ENCODE measurements at regions not wholly inside any gene's neighbourhood (a gene's known extent, or its start where the extent isn't known, plus 50 kb on each side); places are given as distances from the start of the nearest gene placed in this dataset.

- TF ChIP-seq ZBTB33 (IDR thresholded peaks at IDR 0.05): no peak
Measured at GRCh38 chr5:124310453-124310852, 436.0 kb downstream of the ZNF608 start (continued).

DNA sequence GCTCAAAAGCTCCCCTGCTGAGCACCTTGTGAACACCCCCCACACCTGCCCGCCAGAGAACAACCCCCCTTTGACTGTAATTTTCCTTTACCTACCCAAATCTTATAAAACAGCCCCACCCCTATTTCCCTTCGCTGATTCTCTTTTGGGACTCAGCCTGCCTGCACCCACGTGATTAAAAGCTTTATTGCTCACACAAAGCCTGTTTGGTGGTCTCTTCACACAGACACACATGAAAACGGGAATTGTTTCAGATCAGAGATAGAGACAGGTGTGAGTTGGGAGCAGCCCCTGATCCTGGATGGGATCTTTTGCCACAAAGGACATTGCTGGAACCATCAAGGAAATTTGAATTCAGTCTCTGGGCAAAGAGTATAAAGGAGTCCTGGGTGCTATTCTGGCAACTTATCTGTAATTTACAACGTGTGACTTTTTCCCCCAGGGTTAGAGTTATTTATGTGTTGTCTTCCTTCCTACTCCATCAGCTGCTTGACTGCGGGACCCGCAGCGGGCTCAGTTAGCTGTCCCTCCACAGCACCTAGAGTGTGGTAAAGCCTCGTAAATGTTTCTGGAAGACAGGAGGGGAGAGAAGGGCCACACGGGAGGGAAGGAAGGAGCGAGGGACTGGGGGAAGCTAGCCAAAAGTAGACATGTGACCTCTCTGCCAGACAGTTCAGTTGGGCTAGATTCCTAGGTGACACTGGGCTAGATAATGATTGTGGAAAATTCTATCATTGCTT lies 437.0 kb downstream of the ZNF608 start:
- 49% methylated on average over 11 of the region's 11 CpGs for WGBS
- no peak for DNase-seq (ENCODE audit: low spot score)

GRCh38 chr5:124303366-124303765 lies 443.1 kb downstream of the ZNF608 start:
- Histone ChIP-seq H3K9me3 (ENCODE audit: control insufficient read depth in 4 of 4, low read length in 3 of 4) (no peaks in the 10 kb centered on the region), H3K27me3 (ENCODE audit: control insufficient read depth in 4 of 4, insufficient read depth in 4 of 4, low read length in 3 of 4) (no peaks in the 10 kb centered on the region), H3K4me1 (ENCODE audit: control insufficient read depth in 4 of 4, insufficient read depth in 4 of 4, low read length in 3 of 4) (no peaks in the 10 kb centered on the region), H3K4me3 (ENCODE audit: low read depth in 1 of 3, low read length in 3 of 3) (no peak overlapping the region), H3K9ac (ENCODE audit: low read depth in 1 of 2, low read length in 2 of 2) (no peak overlapping the region), H3K36me3 (ENCODE audit: control insufficient read depth in 4 of 4, insufficient read depth in 3 of 4, low read depth in 1 of 4, low read length in 3 of 4) (no peaks in the 10 kb centered on the region), H3K27ac (ENCODE audit: low read depth in 1 of 2, low read length in 2 of 2) (no peak overlapping the region)
- WGBS: 88% methylated on average over 1 of the region's 1 CpG
- DNase-seq (ENCODE audit: low spot score): no peak
- no peak for TF ChIP-seq RAD21 (IDR thresholded peaks at IDR 0.05)
- TF ChIP-seq RXRA (IDR thresholded peaks at IDR 0.05): no peak
- no peak for TF ChIP-seq JUND (IDR thresholded peaks at IDR 0.05)
- TF ChIP-seq, protein P1, sequence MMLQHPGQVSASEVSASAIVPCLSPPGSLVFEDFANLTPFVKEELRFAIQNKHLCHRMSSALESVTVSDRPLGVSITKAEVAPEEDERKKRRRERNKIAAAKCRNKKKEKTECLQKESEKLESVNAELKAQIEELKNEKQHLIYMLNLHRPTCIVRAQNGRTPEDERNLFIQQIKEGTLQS (IDR thresholded peaks at IDR 0.05): no peak
- TF ChIP-seq FOXA2 (IDR thresholded peaks at IDR 0.05): no peak
- TF ChIP-seq EGR1 (IDR thresholded peaks at IDR 0.05; ENCODE audit: low read depth in 2 of 2): no peak
- no peak for TF ChIP-seq YY1 (IDR thresholded peaks at IDR 0.05)
- no peak for TF ChIP-seq TAF1 (conservative IDR thresholded peaks at IDR 0.05)
- TF ChIP-seq SP1 (IDR thresholded peaks at IDR 0.05): no peak
- no peak for TF ChIP-seq ZBTB33 (IDR thresholded peaks at IDR 0.05)
- no peak for TF ChIP-seq GABPA (IDR thresholded peaks at IDR 0.05 in 1 of 2, conservative IDR thresholded peaks at IDR 0.05 in 1 of 2)
- no peak for TF ChIP-seq HNF4A (conservative IDR thresholded peaks at IDR 0.05)

More for the DNA sequence above, 437.0 kb downstream of the ZNF608 start:
- no peaks in the 10 kb centered on the region for H3K27me3 ChIP-seq (ENCODE audit: control insufficient read depth in 4 of 4, insufficient read depth in 4 of 4, low read length in 3 of 4)
- H3K4me3 ChIP-seq (ENCODE audit: low read depth in 1 of 3, low read length in 3 of 3): no peak overlapping the region
- no peaks in the 10 kb centered on the region for H3K9me3 ChIP-seq (ENCODE audit: control insufficient read depth in 4 of 4, low read length in 3 of 4)
- no peaks in the 10 kb centered on the region for H3K4me1 ChIP-seq (ENCODE audit: control insufficient read depth in 4 of 4, insufficient read depth in 4 of 4, low read length in 3 of 4)
- no peaks in the 10 kb centered on the region for H3K36me3 ChIP-seq (ENCODE audit: control insufficient read depth in 4 of 4, insufficient read depth in 3 of 4, low read depth in 1 of 4, low read length in 3 of 4)
- H3K9ac ChIP-seq (ENCODE audit: low read depth in 1 of 2, low read length in 2 of 2): no peak overlapping the region
- H3K27ac ChIP-seq (ENCODE audit: low read depth in 1 of 2, low read length in 2 of 2): no peak overlapping the region
- TF ChIP-seq, protein P1 (IDR thresholded peaks at IDR 0.05): no peak
- TF ChIP-seq, protein P2, sequence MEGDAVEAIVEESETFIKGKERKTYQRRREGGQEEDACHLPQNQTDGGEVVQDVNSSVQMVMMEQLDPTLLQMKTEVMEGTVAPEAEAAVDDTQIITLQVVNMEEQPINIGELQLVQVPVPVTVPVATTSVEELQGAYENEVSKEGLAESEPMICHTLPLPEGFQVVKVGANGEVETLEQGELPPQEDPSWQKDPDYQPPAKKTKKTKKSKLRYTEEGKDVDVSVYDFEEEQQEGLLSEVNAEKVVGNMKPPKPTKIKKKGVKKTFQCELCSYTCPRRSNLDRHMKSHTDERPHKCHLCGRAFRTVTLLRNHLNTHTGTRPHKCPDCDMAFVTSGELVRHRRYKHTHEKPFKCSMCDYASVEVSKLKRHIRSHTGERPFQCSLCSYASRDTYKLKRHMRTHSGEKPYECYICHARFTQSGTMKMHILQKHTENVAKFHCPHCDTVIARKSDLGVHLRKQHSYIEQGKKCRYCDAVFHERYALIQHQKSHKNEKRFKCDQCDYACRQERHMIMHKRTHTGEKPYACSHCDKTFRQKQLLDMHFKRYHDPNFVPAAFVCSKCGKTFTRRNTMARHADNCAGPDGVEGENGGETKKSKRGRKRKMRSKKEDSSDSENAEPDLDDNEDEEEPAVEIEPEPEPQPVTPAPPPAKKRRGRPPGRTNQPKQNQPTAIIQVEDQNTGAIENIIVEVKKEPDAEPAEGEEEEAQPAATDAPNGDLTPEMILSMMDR (IDR thresholded peaks at IDR 0.05; ENCODE audit: low read depth, low read length, missing input control): no peak
- TF ChIP-seq TAF1 (conservative IDR thresholded peaks at IDR 0.05) (no peak), JUND (IDR thresholded peaks at IDR 0.05) (no peak), SP1 (IDR thresholded peaks at IDR 0.05) (no peak), NR2F2 (IDR thresholded peaks at IDR 0.05) (no peak), YY1 (IDR thresholded peaks at IDR 0.05) (no peak), GABPA (IDR thresholded peaks at IDR 0.05 in 1 of 2, conservative IDR thresholded peaks at IDR 0.05 in 1 of 2) (no peak), ZBTB33 (IDR thresholded peaks at IDR 0.05) (no peak), RXRA (IDR thresholded peaks at IDR 0.05) (no peak), HNF4A (conservative IDR thresholded peaks at IDR 0.05) (no peak), HNF4G (IDR thresholded peaks at IDR 0.05) (no peak), EGR1 (IDR thresholded peaks at IDR 0.05; ENCODE audit: low read depth in 2 of 2) (no peak)
